Activated CD4-positive, alpha-beta T cell treated with anti-CD3 and anti-CD28 coated beads, Interleukin-2, amount 50 U/mL, for 24 hours (primary cell): ENCODE measurements at regions not wholly inside any gene's neighbourhood (a gene's known extent, or its start where the extent isn't known, plus 50 kb on each side); places are given as distances from the start of the nearest gene placed in this dataset.

Experiments
- DNase-seq, 2 donors: peaks; one replicate each; pipeline ENCODE4 v3.0.0-alpha.2; 2020; ENCODE audit warnings: low read depth in 1 of 2, low spot score in 1 of 2

DNA sequence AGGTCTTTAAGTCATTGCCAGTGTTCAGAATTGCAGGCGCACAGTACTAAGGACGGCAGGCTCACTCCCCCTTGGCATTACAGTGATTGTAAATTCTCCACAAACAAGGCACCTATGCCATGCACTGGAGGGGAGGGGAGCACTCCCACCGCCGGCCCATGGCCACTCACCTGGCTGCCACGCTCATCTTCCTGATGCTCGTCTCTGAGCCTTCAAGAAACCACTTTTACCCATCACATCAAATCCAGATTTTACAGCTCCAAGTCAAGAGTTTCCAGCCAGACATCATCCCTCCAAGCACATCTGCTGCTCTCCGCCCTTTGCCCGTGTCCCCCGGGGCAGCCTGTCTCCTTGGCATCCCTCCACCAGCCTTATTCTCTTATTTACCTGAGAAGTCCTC is 350.2 kb upstream of the SHH start:
- no peak for DNase-seq

DNA sequence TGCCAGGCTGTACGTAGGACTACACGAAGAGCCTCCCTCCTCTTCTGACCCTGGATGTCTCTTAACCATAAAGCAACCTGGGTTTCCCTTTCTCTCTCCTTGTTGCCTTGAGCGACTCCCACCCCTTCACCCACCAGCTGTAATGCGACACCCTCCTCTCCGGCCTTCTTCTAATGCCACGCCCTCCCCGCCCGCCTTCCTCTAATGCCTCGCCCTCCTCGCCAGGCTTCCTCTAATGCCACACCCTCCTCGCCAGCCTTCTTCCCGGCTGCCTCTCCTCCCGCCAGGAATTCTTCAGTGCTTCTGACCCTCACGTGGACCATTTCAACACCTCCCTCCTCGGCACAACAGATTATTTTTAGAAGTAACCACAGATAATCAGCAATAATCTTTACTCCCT is 348.5 kb upstream of the SHH start:
- DNase-seq: no peak

DNA sequence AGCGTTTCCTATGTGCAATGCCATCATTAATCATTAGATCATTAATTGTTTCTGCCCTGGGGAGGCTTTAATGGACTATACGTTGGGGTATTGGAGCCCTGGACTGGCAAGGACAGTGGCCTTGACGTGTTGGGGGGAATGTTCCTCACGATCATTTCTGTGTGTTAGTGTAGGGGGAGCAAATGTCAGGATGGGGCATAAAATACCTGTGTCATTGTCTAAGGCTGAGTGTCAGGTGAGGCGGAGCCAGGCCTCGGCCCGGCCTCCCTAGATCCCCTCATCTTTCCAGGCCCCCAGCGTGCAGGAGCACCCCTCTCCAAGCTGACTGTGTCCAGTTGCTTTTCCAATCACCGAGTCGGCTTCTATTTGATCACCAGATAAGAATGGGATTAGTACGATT is 346.4 kb upstream of the SHH start:
- DNase-seq: no peak

DNA sequence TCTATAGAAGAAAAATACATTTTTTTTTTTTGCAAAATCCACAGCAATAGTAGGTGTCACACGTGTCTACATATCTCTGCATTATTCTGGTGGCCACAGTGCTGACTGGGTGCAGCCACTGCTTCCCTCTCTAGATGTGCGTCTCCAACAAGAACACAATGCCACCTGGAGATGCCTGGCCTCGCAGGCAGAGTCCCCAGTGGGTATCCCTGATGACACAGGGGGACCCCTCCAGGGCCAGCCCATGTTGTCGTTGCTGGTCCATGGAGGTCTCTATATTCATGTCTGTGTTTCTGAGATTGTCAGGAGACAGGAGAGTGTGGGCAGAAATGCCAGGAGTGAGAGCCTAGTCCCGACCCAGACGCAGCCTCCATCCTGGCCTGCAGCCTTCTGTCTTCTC is 345.9 kb upstream of the SHH start:
- no peak for DNase-seq

DNA sequence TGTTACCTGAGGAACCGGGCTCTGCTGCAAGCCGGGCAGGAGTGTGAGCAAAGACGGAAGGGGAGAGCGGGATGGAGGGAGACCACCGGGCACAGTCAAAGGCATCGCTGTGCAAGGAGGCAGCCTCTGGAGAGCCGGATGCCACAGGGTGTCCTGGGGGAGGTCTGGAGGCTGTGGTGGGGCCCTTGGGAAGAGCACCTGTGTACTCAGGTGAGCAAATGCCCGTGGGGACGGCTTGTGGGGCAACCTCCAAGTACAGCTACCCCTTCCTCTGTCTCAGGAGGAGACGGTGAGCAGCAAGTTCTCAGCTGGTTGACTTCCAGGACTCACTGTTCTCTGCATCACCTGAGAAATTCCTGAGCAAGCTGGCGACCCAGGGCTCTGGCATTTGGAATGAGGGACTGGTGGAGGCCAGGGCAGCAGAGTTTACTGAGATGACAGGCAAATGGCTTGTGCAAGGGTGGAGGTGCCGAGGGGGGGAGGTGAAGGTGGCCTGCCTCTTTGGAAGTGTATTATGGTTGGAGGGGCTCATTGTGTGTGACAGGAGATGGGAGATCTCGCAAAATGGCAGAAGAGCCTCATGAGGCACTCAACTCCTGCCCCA is 345.2 kb upstream of the SHH start:
- no peak for DNase-seq

DNA sequence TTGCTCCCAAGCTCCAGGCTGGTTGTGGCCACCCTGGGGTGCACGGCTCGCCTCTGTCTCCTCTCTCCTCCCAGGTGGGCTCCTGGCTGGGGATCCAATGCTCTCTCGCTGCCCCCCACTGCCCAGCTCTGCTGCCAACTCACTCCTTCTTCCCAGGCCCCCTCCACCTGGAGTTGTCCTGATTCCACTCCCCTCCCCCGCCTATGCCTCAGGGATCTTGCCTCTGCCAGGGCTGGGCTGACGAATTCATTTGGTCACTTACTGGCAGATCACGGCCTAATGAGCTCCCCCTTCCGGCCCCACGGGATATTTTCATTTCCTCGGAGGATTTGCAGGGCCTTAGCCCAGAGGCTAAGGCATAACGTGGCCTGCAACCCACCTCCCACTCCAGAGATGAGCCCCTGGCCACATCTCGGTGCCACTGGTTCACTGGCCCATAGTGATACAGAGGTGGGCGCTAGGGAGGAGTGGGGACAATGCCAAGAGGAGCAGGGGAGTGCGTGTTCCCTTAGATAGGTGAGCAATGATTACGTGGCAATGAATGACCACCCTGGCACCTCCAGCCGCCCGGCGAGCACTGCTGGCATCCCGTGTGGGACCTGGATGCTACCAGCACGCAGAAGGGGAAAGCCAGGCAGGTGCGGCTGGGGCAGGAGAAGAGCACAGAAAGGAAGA is 344.6 kb upstream of the SHH start:
- no peak for DNase-seq

DNA sequence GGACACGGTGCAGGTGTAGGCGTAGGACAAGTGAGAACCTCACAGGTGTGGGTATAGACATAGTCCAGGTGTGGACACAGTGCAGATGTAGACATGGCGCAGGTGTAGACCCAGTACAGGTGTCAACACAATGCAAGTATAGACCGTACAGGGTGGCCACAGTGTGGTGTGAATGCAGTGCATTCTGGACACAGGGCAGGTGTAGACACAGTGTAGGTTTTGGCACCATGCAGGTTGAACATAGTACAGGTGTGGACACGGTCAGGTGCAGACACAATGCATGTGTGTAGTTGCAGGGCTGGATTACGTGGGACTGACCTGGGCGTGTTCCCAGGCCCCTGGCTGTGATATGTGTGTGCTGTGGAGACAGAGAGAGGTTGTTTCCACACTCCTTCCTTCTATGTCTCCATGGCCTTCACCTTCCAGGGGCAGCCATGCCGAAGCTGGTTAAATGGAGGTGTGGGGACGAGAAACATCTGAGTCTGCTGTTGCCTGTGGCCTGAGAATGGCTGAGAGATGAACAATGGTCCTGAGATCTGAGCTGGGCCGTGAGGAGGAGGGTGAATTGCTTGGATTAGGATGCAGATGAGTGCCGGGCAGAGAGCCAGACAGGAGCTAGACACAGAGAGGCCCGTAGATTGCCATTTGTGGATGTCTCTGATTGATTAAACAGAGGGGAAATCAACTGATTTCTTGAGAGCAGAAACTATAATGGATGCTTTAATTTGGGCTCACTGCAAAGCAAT is 343.9 kb upstream of the SHH start:
- no peak for DNase-seq

DNA sequence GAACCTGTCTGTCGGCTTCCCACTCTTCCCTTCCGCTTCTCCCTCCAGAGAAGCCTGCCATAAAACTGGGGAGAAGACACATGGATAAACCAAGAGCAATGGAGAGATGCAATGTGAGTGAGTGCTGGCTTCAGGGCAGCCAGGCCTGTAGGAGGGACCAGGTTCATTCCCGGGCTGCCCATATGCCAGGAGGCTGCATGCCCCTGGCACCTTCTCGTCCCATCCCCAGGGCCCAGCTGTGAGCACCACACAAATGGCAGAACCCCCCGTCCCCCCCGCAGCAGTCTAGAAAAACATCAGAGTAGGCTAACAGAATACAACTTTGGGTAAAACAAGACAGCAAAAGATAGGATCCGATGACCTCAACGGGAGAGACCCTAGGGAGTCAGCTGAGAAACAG is 341.3 kb upstream of the SHH start:
- no peak for DNase-seq

DNA sequence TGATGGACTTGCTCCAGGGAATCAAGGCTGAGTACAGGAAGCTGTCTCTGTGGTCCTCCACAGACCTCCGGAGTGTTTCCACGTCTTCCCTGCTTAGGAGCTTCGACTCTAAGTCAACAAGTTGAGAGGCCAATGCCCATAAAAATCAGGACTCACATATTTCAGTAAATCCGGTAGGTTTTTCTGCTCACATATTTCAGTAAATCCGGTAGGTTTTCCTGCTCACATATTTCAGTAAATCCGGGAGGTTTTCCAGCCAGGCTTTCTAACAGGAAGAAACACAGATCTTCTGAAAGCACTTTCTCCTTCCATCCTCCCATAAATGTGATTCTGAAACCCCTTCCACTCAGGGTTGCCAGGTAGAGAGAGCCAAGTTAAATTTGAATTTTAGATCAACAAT is 340.1 kb upstream of the SHH start:
- DNase-seq: no peak

DNA sequence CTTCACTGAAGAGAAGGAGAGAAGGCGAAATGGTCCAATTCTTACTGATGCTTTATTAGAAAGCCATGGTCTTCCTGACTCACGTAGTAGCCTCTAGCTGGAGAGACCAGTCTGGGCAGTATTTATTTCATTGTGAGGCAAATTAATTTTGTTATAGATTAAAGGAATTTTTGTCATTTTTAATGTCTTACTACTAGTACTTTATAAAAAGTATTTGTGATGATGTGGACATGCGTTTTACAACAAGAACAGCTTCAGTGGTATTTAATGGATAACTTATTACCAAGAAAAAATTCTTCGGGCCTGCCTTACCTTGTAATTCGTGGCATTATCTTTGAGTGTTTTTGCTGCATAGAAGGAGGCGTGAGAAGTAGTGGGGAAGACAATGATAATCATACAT is 339.4 kb upstream of the SHH start:
- DNase-seq: no peak

DNA sequence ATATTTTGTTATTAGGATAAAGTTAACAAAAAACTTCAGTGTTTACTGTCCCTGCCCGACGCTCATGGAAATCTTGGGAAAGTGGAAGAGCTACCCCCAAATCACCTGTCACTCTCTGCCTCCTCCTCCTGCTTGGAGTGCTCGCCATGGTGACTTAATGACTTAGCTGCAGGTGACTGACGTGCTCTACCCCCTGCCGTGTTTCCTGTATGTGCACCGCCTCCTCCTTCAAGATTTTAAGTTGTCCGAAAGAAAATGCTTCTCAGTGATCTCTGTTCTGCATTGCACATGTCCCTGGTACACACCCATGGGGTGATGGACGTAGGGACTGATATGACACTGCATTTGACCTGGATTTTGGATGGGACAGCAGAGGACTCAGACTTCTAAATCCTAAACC is 338.8 kb upstream of the SHH start:
- DNase-seq: no peak

DNA sequence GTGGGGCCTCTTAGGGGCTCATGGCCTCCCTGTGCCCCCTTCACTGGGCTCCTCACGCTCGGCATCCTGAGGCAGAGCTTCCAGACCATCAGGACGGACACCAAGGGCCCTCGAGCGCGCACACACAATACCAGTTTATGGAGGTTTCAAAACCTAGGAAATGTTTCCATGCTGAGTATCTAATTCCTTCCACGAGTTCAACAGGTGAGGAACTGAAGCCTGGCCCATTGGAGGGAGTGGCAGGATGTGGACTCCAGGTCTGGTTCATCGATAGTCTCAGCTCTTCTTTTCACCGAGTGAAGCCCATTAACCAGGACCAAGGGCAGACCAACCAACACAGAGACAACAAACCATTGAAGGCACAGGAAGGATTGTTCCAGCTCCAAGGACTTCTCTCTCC is 336.7 kb upstream of the SHH start:
- no peak for DNase-seq

DNA sequence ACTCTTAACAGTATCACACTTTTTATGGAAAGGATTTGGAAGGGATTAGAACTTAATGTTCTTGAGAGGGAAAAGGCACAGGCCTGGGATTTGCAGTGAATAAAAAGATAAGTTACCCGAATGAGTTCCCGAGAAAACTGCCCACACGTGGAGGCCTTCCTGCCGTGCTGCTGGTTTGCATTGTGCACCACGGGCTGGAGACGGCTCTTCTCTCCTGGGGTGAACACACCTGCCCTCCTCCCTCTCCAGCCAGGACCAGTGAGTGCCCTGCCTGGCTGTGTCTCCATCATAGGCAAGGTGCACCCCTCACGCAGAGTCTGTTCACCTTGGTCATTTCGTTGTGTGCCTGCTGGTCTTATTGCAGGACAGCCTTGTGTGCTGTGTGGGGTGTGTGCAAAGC is 336.3 kb upstream of the SHH start:
- no peak for DNase-seq

DNA sequence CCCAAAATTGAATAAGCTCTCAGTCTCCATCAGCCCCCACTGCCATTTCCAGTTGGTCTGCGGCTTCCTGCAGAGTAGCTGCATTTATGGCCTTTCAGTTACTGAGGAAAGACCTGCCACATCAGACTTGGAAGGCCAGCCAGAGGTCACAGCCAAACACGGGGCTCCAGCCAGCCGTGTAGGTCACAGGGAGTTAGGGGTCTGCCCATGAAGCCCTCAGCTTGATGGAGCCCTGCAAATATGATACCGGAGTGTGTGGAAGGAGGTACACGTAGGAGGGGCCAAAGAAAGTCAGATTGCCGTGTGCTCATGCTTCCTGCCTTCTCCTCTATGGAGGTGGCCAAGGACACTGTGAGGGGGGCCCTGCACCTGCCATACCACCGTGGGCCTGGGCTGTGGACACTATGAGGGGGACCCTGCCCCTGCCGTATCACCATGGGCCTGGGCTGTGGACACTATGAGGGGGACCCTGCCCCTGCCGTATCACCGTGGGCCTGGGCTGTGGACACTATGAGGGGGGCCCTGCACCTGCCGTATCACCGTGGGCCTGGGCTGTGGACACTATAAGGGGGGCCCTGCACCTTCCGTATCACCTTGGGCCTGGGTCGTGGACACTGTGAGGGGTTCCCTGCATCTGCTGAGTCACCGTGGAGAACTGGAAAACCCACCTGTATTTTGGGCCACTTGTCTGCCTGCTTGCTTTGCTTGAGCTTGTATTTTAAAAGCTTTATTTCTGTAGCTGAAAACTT is 335.7 kb upstream of the SHH start:
- DNase-seq: no peak

DNA sequence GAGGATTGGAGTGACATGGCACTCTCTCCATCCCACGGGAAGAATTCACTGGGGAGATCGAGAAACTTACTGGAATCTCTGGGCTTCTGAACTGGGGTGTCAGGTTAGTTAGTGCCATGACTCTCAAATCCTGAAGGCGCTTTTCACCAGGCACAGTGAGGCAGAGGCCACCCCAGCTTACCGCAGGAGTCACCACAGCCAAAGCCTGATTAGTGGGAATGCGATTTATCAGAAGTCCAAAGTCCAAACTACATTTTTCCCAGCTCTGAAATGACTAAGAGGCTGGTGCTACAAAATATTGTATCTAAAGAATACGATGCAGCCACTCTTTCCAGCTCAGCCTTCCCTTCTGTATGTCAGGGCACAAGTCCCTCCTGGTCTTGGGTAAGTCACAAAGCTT is 334.8 kb upstream of the SHH start:
- no peak for DNase-seq

DNA sequence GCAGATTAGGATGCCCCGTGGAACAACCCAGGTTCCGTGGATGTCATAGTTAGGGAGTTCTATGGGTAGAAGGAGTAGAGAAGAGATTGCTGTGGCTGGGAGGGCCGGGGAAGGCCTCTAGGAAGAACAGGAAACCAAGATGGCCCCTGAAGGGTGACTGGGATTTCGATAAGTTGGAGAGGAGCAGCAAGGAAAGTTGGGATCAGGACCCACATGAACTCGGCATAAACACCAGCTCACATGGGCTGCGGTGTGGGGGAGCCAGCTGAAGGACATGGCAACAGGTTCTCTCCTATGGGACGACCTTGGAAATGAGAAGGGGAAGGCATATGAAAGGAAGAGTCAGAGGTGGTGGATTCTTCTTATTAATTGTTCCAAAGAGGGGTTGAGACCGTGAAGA is 333.7 kb upstream of the SHH start:
- DNase-seq: no peak

DNA sequence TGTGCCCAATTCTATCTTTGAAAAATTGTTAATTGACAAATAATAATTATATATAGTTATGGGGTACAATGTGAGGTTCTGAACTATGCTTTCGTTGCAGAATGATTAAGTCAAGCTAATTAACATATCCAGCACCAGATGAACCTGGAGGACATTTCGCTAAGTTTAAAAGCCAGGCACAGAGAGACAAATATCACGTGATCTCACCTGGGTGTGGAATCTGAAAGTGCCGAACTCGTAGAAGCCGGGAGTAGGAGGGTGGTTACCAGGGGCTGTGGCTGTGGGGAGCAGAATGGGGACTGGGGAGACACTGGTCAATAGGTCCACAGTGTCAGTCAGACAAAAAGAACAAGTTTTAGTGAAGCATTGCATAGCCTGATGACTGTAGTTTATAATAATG is 332.9 kb upstream of the SHH start:
- DNase-seq: no peak

DNA sequence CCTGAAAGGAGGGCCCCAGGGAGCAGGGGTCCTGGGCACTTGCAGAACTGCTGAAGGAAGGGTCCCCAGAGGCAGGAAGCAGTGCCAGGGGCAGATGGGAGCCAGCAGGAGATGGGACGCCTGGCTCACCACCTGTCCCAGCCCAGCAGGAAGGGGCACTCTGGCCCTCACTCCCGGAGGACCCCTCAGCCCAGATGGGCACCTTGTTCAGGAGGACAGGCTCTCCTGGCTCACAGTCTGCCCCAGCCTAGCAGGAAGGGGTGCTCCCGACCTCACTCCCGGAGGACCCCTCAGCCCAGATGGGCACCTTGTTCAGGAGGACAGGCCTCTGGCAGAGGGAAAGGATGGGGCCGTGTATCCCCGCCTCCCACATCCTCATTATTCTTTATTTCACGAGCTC is 331.4 kb upstream of the SHH start:
- no peak for DNase-seq

DNA sequence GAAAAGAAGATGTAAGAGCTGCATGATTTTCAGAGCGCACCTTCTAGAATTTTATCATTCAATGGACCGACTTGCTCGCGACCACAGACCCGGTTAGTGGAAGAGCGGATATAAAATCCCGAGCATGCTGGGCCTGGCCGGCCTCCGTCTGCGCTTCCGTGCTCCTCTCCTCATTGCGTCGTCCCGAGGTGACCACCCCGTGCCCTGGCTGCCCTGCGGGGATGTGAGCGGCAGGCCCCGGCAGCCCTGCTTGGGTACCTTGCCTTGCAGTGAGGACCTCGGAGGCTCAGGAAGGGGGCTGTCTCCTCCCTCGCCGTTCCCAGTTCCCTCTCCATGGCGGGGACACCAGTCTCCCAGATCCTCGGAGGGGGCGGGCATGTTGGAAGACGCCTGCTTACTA is 330.9 kb upstream of the SHH start:
- no peak for DNase-seq

DNA sequence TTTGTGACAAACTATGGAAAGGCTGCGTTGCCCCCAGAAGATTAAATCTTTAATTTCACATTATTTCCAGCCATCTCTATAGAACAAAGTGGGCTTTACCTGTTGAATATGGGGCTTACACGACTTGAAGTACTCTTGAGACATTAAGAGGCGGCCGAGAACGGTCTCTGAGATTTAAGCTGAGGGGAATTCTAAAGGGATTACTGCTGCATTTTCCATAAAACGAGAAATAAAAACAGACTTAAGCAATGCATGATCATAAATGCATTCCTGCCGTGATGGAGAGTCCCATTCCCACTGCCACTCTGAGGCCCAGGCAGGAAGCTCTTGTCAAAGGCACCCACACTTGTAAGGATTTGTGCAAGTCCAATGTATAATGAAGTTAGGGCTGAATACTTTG is 329.7 kb upstream of the SHH start:
- no peak for DNase-seq

DNA sequence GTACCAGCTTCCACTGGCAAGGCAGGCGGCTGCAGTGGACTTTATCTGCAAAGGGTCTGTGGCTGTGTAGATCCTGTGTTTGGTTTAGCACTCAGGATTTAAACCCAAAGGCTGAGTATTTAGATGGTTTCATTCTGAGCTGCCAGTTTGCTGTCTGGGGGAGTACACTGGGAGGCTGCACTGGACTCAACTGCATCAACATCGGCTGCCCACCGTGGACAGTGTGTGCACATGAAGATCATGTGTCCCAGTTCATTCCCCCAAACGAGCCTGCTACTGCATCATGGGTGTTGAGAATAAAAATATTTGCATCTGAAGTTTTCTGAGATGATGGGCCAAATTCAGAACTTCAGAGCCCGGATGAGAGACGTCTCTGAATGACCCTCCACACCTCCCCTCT is 328.6 kb upstream of the SHH start:
- DNase-seq: no peak

DNA sequence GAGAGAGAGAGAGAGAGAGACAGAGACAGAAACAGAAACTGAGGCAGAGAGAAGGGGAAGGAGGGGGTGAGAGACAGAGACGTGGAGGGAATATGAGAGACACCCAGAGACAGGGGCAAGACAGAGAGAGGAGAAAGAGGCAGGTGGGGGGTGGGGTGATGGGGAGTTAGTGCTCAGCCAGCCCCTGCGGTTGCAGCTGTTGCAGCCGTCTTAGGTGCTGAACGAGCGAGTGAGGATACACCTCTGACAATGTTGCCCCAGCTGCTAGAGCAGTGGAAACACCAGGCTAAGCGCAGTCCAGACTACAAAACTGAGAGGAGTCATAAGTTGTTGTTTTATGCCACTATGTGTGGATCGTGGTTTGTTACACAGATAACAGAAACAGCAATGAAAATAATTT is 328.2 kb upstream of the SHH start:
- DNase-seq: no peak
